PC-9 (cell line): ENCODE measurements at regions not wholly inside any gene's neighbourhood (a gene's known extent, or its start where the extent isn't known, plus 50 kb on each side); places are given as distances from the start of the nearest gene placed in this dataset.

ENCODE experiments used
- CTCF ChIP-seq: fragments of 200-600 bp; sonication (generic); conservative IDR thresholded peaks from 2 replicates; pipeline ENCODE4 v1.6.1; 2017; ENCODE audit warnings: mixed run types, antibody characterized with exemption, mild to moderate bottlenecking, moderate library complexity
- EZH2 ChIP-seq: fragments of 200-600 bp; sonication (generic); IDR thresholded peaks from 2 replicates; pipeline ENCODE4 v1.8.0; 2017; ENCODE audit warnings: antibody characterized with exemption, low read depth

GRCh38 chr10:84588426-84588825 lies 260.0 kb downstream of the CCSER2 start:
- TF ChIP-seq CTCF (no peak), EZH2 (no peak)
